K562 (cell line): ENCODE measurements at regions not wholly inside any gene's neighbourhood (a gene's known extent, or its start where the extent isn't known, plus 50 kb on each side); places are given as distances from the start of the nearest gene placed in this dataset.

Experiments
- ATAC-seq: fragments of 200-7000 bp; cut with Tn5 transposase; 3 replicates; pipeline ENCODE4 v1.9.1; 2020; ENCODE audit warnings: moderate library complexity
- BruUV-seq: library from RNA; stranded (reverse); fragments of 400-500 nt; replicated peaks from 2 replicates; lab custom pipeline; 2021; lab: Mats Ljungman, UMichigan
- CTCF ChIA-PET: fragments of 300-600 bp; formaldehyde crosslinking; extraction: SDS; loops from one replicate; lab custom pipeline; 2021; ENCODE audit warnings: low intra/inter-chr PET ratio; lab: Yijun Ruan, JAX
- POLR2A ChIA-PET: fragments of 300-600, 350-650 bp; sonication (Branson Sonifier 250); formaldehyde crosslinking; extraction: SDS; loops from one replicate; lab custom pipeline; 2021; ENCODE audit warnings: antibody characterized with exemption, inconsistent platforms; lab: Yijun Ruan, JAX
- DNase-seq, 4 experiments: peaks; one replicate each; pipeline versions ENCODE4 v3.0.0 to v3.0.0-alpha.2; 2011 to 2018; ENCODE audit warnings: low spot score in 3 of 4, mixed read lengths in 3 of 4; ENCODE audit errors: extremely low read depth in 1 of 4
- FAIRE-seq: peaks from 2 replicates; lab custom pipeline; 2011; peaks lifted over from hg19 to GRCh38; lab: Jason Lieb, UNC
- H2AFZ ChIP-seq: 2 replicates; pipeline ENCODE4 v1.6.0; 2011; ENCODE audit warnings: low read depth, low read length, control low read depth, inconsistent platforms
- H3K27ac ChIP-seq: fragments of 200-600 bp; 3 replicates; pipeline ENCODE4 v1.8.0; 2011; ENCODE audit warnings: low read depth, mild to moderate bottlenecking, control low read depth, inconsistent platforms, low read length, moderate library complexity, mixed read lengths; ENCODE audit errors: extremely low read depth
- H3K27me3 ChIP-seq, 2 experiments: fragments of 300-600 bp in 1 of 2; 2 replicates in 1 of 2; 3 replicates in 1 of 2; pipeline versions ENCODE4 v1.6.0 to v1.8.0; 2011; ENCODE audit warnings: inconsistent platforms in 2 of 2, low read length in 2 of 2, mild to moderate bottlenecking in 1 of 2, mixed read lengths in 1 of 2, moderate library complexity in 1 of 2; ENCODE audit not compliant: control insufficient read depth in 2 of 2, insufficient read depth in 2 of 2
- H3K36me3 ChIP-seq: fragments of 300-600 bp; 3 replicates; pipeline ENCODE4 v1.8.0; 2011; ENCODE audit warnings: mild to moderate bottlenecking, low read length, inconsistent platforms; ENCODE audit not compliant: control insufficient read depth, insufficient read depth
- H3K4me1 ChIP-seq, 2 experiments: fragments of 200-600 bp in 1 of 2; replicated peaks in 1 of 2; 2 replicates in 1 of 2; 3 replicates in 1 of 2; pipeline versions ENCODE4 v1.5.1 to v1.8.0; 2011; ENCODE audit warnings: inconsistent platforms in 2 of 2, low read length in 2 of 2, mild to moderate bottlenecking in 1 of 2, mixed read lengths in 1 of 2, moderate library complexity in 1 of 2; ENCODE audit not compliant: control insufficient read depth in 2 of 2, insufficient read depth in 2 of 2
- H3K4me2 ChIP-seq: 2 replicates; pipeline ENCODE4 v1.6.1; 2011; ENCODE audit warnings: low read length, control low read depth, inconsistent platforms, mixed read lengths; ENCODE audit not compliant: insufficient read depth
- H3K4me3 ChIP-seq: fragments of 200-600 bp; sonication (generic), shearing (Covaris generic); 2 replicates; pipeline ENCODE4 v1.5.1; 2016; ENCODE audit warnings: control low read depth, inconsistent platforms
- H3K79me2 ChIP-seq: fragments of 200-600 bp; 3 replicates; pipeline ENCODE4 v1.8.0; 2011; ENCODE audit warnings: low read length, inconsistent platforms; ENCODE audit not compliant: control insufficient read depth, insufficient read depth
- H3K9ac ChIP-seq, 2 experiments: 2 replicates each; pipeline versions ENCODE4 v1.6.0 to v1.6.1; 2011; ENCODE audit warnings: low read depth in 2 of 2, low read length in 2 of 2, control low read depth in 1 of 2, inconsistent platforms in 1 of 2, mild to moderate bottlenecking in 1 of 2, mixed read lengths in 1 of 2; ENCODE audit not compliant: insufficient read depth in 1 of 2
- H3K9me1 ChIP-seq: one replicate; pipeline ENCODE4 v1.6.0; 2011; ENCODE audit warnings: inconsistent platforms, mild to moderate bottlenecking, low read length, moderate library complexity; ENCODE audit not compliant: control insufficient read depth, insufficient read depth
- H3K9me3 ChIP-seq: replicated peaks from 2 replicates; pipeline ENCODE4 v1.5.1; 2011; ENCODE audit warnings: low read depth, low read length, inconsistent platforms; ENCODE audit not compliant: control insufficient read depth, insufficient read depth
- H4K20me1 ChIP-seq: replicated peaks from 2 replicates; pipeline ENCODE4 v1.6.1; 2011; ENCODE audit warnings: low read length, inconsistent platforms, mixed read lengths; ENCODE audit not compliant: control insufficient read depth, insufficient read depth
- ARID3A ChIP-seq: IDR thresholded peaks from 2 replicates; pipeline ENCODE4 v1.6.1; 2012; ENCODE audit warnings: low read depth, low read length, improper control_type of control experiment, borderline replicate concordance
- DIDO1 ChIP-seq: fragments of 450-650 bp; IDR thresholded peaks from 2 replicates; pipeline ENCODE4 v1.6.1; 2016; ENCODE audit warnings: low read depth, missing biosample characterization, missing genetic modification characterization
- ELF2 ChIP-seq: fragments of 250-450 bp; sonication (Bioruptor Pico); IDR thresholded peaks from 2 replicates; pipeline ENCODE4 v1.5.0; 2021; ENCODE audit warnings: mild to moderate bottlenecking
- ELF4 ChIP-seq: fragments of 450-650 bp; formaldehyde crosslinking; IDR thresholded peaks from 2 replicates; pipeline ENCODE4 v1.4.0; 2022; ENCODE audit warnings: missing genetic modification characterization
- HDGF ChIP-seq: fragments of 450-650 bp; IDR thresholded peaks from 2 replicates; pipeline ENCODE4 v1.6.1; 2016
- HNRNPL ChIP-seq: fragments of 200-400 bp; formaldehyde crosslinking; IDR thresholded peaks from 2 replicates; pipeline ENCODE4 v1.6.1; 2017; ENCODE audit warnings: low read depth, mild to moderate bottlenecking, low read length
- NCOA1 ChIP-seq: fragments of 450-650 bp; IDR thresholded peaks from 2 replicates; pipeline ENCODE4 v1.6.1; 2016; ENCODE audit warnings: low read depth
- RBFOX2 ChIP-seq: fragments of 200-400 bp; formaldehyde crosslinking; IDR thresholded peaks from 2 replicates; pipeline ENCODE4 v1.6.1; 2017; ENCODE audit warnings: low read depth, mild to moderate bottlenecking, low read length, moderate library complexity
- STAG1 ChIP-seq: sonication (generic); formaldehyde crosslinking; IDR thresholded peaks from 2 replicates; pipeline ENCODE4 v1.5.0; 2020; ENCODE audit warnings: missing genetic modification reagents, borderline replicate concordance
- TEAD1 ChIP-seq, 2 experiments: fragments of 450-650 bp in 1 of 2; sonication (generic) in 1 of 2; formaldehyde crosslinking; IDR thresholded peaks; 2 replicates each; pipeline versions ENCODE4 v1.4.0 to v1.8.0; 2020 to 2022; ENCODE audit warnings: mild to moderate bottlenecking in 2 of 2, missing genetic modification reagents in 1 of 2
- TEAD4 ChIP-seq, 2 experiments: sonication (generic) in 1 of 2; formaldehyde crosslinking in 1 of 2; IDR thresholded peaks; 2 replicates each; pipeline versions ENCODE4 v1.6.1 to v1.8.0; 2012 to 2022; ENCODE audit warnings: borderline replicate concordance in 1 of 2, inconsistent platforms in 1 of 2, low read length in 1 of 2, mild to moderate bottlenecking in 1 of 2, missing genetic modification reagents in 1 of 2
- TFE3 ChIP-seq: fragments of 450-650 bp; formaldehyde crosslinking; IDR thresholded peaks from 2 replicates; pipeline ENCODE4 v1.4.0; 2020; ENCODE audit warnings: mild to moderate bottlenecking, mixed read lengths
- XRCC4 ChIP-seq: IDR thresholded peaks from one replicate; pipeline ENCODE4 v1.6.1; 2011; ENCODE audit not compliant: insufficient read depth, insufficient read length; ENCODE audit errors: extremely low read depth
- ZFX ChIP-seq: sonication (generic); formaldehyde crosslinking; IDR thresholded peaks from 2 replicates; pipeline ENCODE4 v1.8.0; 2022; ENCODE audit warnings: mild to moderate bottlenecking, missing genetic modification reagents, moderate library complexity
- ZKSCAN8 ChIP-seq: fragments of 200-800 bp; sonication (Bioruptor generic); IDR thresholded peaks from 2 replicates; pipeline ENCODE4 v1.6.1; 2016; ENCODE audit warnings: missing genetic modification characterization, missing compliant biosample characterization
- WGBS: fragments of 100-300 bp; shearing (Covaris generic); methylation state at CpG from one replicate; pipeline ENCODE4 v1.1.6; 2016; ENCODE audit warnings: low coverage, mixed read lengths; ENCODE audit not compliant: insufficient coverage; ENCODE audit errors: missing lambda C conversion rate; 5-methylcytosine and 5-hydroxymethylcytosine counted together
- in situ Hi-C: fragments of 300-500 bp; cut with MboI; formaldehyde crosslinking; loops from 4 replicates; pipeline ENCODE4 v1.15.0; 2018; ENCODE audit warnings: inconsistent platforms, mixed read lengths
- intact Hi-C: fragments of 100-400 bp; cut with micrococcal nuclease; formaldehyde crosslinking; loops from 2 replicates; pipeline ENCODE4 v1.14.2; 2022

GRCh38 chr3:30299674-30300385, 306.6 kb upstream of the TGFBR2 start:
- Histone ChIP-seq H3K4me3 (no peak overlapping the region), H3K4me1 (no peaks in the 10 kb centered on the region), H3K9me1 (no peaks in the 10 kb centered on the region), H3K27ac (no peak overlapping the region), H3K79me2 (no peaks in the 10 kb centered on the region), H3K9me3 (no peaks in the 10 kb centered on the region), H3K9ac (no peak overlapping the region), H3K27me3 (no peaks in the 10 kb centered on the region), H3K36me3 (no peaks in the 10 kb centered on the region), H3K4me2 (no peak overlapping the region), H4K20me1 (no peaks in the 10 kb centered on the region), H2AFZ (no peak overlapping the region)
- ChIA-PET CTCF (no interaction called here), POLR2A (interaction anchor here (0.7 kb wide), 1 partner anchor 148 kb away, joined by 3 read pairs; no protein-coding TSS in a partner anchor)
- TF ChIP-seq ZKSCAN8 (CRISPR knock-in tag) (no peak), TFE3 (CRISPR knock-in tag) (no peak), ELF4 (CRISPR knock-in tag) (no peak), TEAD4 (IDR thresholded peaks at IDR 0.05; ENCODE audit: low read length) (no peak), TEAD4 (CRISPR knock-in tag; IDR thresholded peaks at IDR 0.05; ENCODE audit: borderline replicate concordance) (no peak), ELF2 (CRISPR knock-in tag) (no peak), HDGF (no peak), STAG1 (CRISPR knock-in tag) (no peak), RBFOX2 (no peak), ARID3A (no peak), DIDO1 (tag) (no peak), ZFX (no peak), XRCC4 (no peak), NCOA1 (no peak), TEAD1 (CRISPR knock-in tag; IDR thresholded peaks at IDR 0.05) (no peak), HNRNPL (no peak)
- intact Hi-C loops (no loop called here), in situ Hi-C loops (no loop called here)
- DNase-seq (no peak), FAIRE-seq (no peak), ATAC-seq (no peak)
- BruUV-seq = no TSS peak
- WGBS = 0% methylated on average over 3 of the region's 3 CpGs
